ENCODE measurements at regions not wholly inside any gene's neighbourhood (a gene's known extent, or its start where the extent isn't known, plus 50 kb on each side); places are given as distances from the start of the nearest gene placed in this dataset.

DNA sequence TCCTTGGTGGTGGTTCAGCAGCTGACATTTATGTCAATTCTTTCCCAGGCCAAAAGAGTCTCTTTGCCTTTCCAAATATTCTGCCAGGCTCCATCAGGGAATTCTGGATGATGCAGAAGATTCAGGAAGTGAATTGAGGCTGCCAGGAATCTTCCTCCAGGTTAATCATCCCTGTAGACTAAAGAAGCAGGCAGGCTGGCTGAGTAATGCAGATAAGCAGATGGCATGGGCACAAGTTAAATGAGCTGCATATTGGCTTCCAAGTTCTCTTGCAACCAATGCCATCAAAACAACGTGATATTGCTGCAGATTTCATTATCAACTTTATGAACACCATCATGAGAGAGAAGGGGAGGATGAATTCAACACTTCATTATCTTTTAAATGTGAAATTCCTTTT is 324.5 kb downstream of the KCNN2 start:
- no peak for TF ChIP-seq EZH2 (IDR thresholded peaks at IDR 0.05)
- no peak for TF ChIP-seq POLR2AphosphoS5 (IDR thresholded peaks at IDR 0.05; ENCODE audit: borderline replicate concordance, low read depth, low read length)
